GM18867 (cell line): ENCODE measurements at regions not wholly inside any gene's neighbourhood (a gene's known extent, or its start where the extent isn't known, plus 50 kb on each side); places are given as distances from the start of the nearest gene placed in this dataset.
"Not testable (repeated sequence)": the region's sequence is repeated elsewhere in the genome, so short reads cannot be mapped to it uniquely, and the experiment has no call there.

ENCODE experiments used
- ATAC-seq: cut with Tn5 transposase; IDR thresholded peaks from one replicate; pipeline ENCODE4 v1.9.1; 2021; ENCODE audit warnings: mild to moderate bottlenecking, moderate library complexity; ENCODE audit not compliant: unreplicated experiment

GRCh38 chr1:221868593-221869303 lies 126.9 kb upstream of the DUSP10 start:
- ATAC-seq, result no peak

- ATAC-seq, result no peak
Observed at GRCh38 chr1:221867003-221867402, 125.1 kb upstream of the DUSP10 start.

- no peak for ATAC-seq
Observed at GRCh38 chr1:221865808-221866207, 123.9 kb upstream of the DUSP10 start.

GRCh38 chr1:221863635-221864034 lies 121.7 kb upstream of the DUSP10 start:
- ATAC-seq, result peak; percentile 62

GRCh38 chr1:221862971-221863370 lies 121.1 kb upstream of the DUSP10 start:
- no peak for ATAC-seq

- ATAC-seq, result no peak
Observed at GRCh38 chr1:221858818-221859611, 117.1 kb upstream of the DUSP10 start.

GRCh38 chr1:221857094-221857444 lies 115.2 kb upstream of the DUSP10 start:
- not testable (repeated sequence) for ATAC-seq

- ATAC-seq, result no peak
Observed at GRCh38 chr1:221856228-221857093, 114.6 kb upstream of the DUSP10 start.

GRCh38 chr1:221855156-221855555 lies 113.3 kb upstream of the DUSP10 start:
- ATAC-seq, result no peak

GRCh38 chr1:221851336-221851735 lies 109.4 kb upstream of the DUSP10 start:
- no peak for ATAC-seq

- no peak for ATAC-seq
Observed at GRCh38 chr1:221850470-221851187, 108.7 kb upstream of the DUSP10 start.

GRCh38 chr1:221849897-221850296 lies 108.0 kb upstream of the DUSP10 start:
- ATAC-seq, result no peak

- no peak for ATAC-seq
Observed at GRCh38 chr1:221849110-221849509, 107.2 kb upstream of the DUSP10 start.

- no peak for ATAC-seq
Observed at GRCh38 chr1:221847676-221848075, 105.8 kb upstream of the DUSP10 start.

- ATAC-seq, result no peak
Observed at GRCh38 chr1:221845650-221846371, 103.9 kb upstream of the DUSP10 start.

GRCh38 chr1:221841983-221842335 lies 100.1 kb upstream of the DUSP10 start:
- no peak for ATAC-seq

GRCh38 chr1:221841251-221841982 lies 99.5 kb upstream of the DUSP10 start:
- ATAC-seq, result no peak

GRCh38 chr1:221840511-221841243 lies 98.8 kb upstream of the DUSP10 start:
- ATAC-seq, result peak; percentile 18
